GF-D8 (cell line): ENCODE measurements at regions not wholly inside any gene's neighbourhood (a gene's known extent, or its start where the extent isn't known, plus 50 kb on each side); places are given as distances from the start of the nearest gene placed in this dataset.

Experiments
- DNase-seq: peaks from one replicate; lab custom pipeline; 2025; lab: John Stamatoyannopoulos, UW

DNA sequence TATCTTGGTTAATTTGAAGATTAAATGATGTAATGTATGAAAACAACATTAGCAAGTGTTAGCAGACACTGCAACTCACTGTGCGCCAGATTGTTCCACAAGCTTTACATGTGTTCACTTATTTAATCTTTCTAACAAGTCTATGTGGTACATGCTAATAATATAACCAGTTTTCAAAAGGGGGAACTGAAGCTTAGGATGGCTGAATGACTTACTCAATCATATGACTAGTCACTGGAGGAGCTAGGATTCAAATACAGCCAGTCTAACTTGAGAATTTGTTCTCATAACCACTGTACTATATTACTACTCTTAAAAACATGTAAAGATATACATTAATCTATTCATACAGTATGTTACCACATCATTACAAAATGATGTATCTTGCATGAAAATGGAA lies 60.5 kb upstream of the LRIG3 start:
- no peak for DNase-seq

- no peak for DNase-seq
Observed at GRCh38 chr12:58978717-58979116, 58.4 kb upstream of the LRIG3 start.

DNA sequence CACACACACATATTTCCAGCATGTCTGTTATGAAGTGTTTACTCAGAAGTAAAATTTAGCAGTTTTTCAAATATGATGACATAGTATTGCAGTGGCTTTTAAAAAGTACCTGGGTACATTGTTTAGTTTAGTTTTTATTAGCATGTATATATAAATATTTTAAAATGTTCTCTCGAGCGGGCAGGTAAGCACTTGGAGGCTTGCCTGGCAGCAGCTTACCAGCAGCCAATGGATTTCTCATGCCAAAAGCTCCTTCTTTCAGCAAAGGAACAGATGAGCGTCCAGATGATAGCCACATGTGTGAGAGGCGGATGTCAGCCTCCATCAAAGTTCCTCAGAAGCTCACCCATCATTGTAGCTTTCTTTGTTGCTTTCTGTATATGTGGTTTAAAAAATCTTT lies 57.2 kb upstream of the LRIG3 start:
- DNase-seq, result no peak

- DNase-seq, result no peak
Observed at GRCh38 chr12:58976146-58976545, 55.8 kb upstream of the LRIG3 start.
